Stimulated activated naive B cell treated with anti-CD40 and anti-IgM and Interleukin-4, amounts not matched to agents 10 μg/mL and 1 μg/mL and 100 μg/mL, for 72 hours (primary cell): ENCODE measurements at regions not wholly inside any gene's neighbourhood (a gene's known extent, or its start where the extent isn't known, plus 50 kb on each side); places are given as distances from the start of the nearest gene placed in this dataset.
"Not testable (repeated sequence)": the region's sequence is repeated elsewhere in the genome, so short reads cannot be mapped to it uniquely, and the experiment has no call there.

ENCODE experiments used
- ATAC-seq, 2 donors: fragments of 150-1000 bp; cut with Tn5 transposase; replicated peaks; 2 replicates each; pipeline ENCODE4 v1.10.0; 2021; ENCODE audit warnings: moderate library complexity in 1 of 2
- DNase-seq: peaks from one replicate; pipeline ENCODE4 v3.0.0; 2021
- H3K27ac Mint-ChIP-seq: one replicate; pipeline ENCODE4 v1.8.0; 2022; ENCODE audit warnings: mild to moderate bottlenecking, mixed read lengths
- H3K27me3 Mint-ChIP-seq, 2 donors: one replicate each; pipeline ENCODE4 v1.8.0; 2022; ENCODE audit warnings: mixed read lengths in 2 of 2
- H3K36me3 Mint-ChIP-seq, 2 donors: one replicate each; pipeline ENCODE4 v1.8.0; 2022; ENCODE audit warnings: mixed read lengths in 2 of 2, mild to moderate bottlenecking in 1 of 2
- H3K4me1 Mint-ChIP-seq, 2 donors: one replicate each; pipeline ENCODE4 v1.8.0; 2022; ENCODE audit warnings: mixed read lengths in 2 of 2, mild to moderate bottlenecking in 1 of 2
- H3K4me3 Mint-ChIP-seq, 2 donors: one replicate each; pipeline ENCODE4 v1.8.0; 2022; ENCODE audit warnings: mild to moderate bottlenecking in 2 of 2, mixed read lengths in 2 of 2, moderate library complexity in 1 of 2
- H3K9me3 Mint-ChIP-seq, 2 donors: one replicate each; pipeline ENCODE4 v1.8.0; 2022; ENCODE audit warnings: mixed read lengths in 2 of 2, mild to moderate bottlenecking in 1 of 2

DNA sequence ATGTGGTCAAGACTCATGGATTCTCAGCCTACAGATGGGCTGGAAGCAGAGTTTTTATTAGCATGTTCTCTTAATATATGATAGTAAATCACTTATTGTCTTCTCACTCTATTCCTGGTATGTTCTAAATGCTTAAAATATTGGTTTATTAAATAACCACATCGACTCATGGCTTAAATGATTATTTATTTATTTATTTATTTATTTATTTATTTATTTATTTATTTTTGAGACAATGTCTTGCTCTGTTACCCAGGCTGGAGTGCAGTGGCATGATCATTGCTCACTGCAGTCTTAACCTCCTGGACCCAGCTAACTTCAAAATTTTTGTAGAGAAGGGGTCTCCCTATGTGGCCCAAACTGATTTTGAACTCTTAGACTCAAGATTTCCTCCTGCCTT lies 457.2 kb upstream of the TNC start:
- H3K9me3 Mint-ChIP-seq: peaks cover 5% of the 10 kb centered on the region in 2 donors
- ATAC-seq (no peak), DNase-seq (no peak)
- H3K27ac Mint-ChIP-seq: no peak overlapping the region
- no peak overlapping the region for H3K4me3 Mint-ChIP-seq
- H3K27me3 Mint-ChIP-seq: peaks cover 6 to 14% of the 10 kb centered on the region in 2 donors
- no peaks in the 10 kb centered on the region for H3K36me3 Mint-ChIP-seq
- no peaks in the 10 kb centered on the region for H3K4me1 Mint-ChIP-seq

DNA sequence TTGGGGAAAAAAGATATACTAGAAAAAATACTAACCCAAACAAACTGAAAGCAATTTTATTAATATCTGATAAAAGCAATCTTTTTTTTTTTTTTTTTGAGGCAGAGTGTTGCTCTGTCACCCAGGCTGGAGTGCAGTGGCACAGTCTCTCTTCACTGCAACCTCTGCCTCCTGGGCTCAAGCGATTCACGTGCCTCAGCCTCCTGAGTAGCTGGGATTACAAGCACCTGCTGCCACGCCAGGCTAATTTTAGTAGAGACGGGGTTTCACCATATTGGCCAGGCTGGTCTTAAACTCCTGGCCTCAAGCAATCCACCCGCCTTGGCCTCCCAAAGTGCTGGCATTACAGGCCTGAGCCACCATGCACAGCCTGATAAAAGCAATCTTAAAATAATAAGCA lies 467.5 kb upstream of the TNC start:
- H3K27ac Mint-ChIP-seq, H3K36me3 Mint-ChIP-seq, H3K27me3 Mint-ChIP-seq, H3K4me3 Mint-ChIP-seq, H3K9me3 Mint-ChIP-seq, DNase-seq, ATAC-seq, H3K4me1 Mint-ChIP-seq: not testable (repeated sequence)

DNA sequence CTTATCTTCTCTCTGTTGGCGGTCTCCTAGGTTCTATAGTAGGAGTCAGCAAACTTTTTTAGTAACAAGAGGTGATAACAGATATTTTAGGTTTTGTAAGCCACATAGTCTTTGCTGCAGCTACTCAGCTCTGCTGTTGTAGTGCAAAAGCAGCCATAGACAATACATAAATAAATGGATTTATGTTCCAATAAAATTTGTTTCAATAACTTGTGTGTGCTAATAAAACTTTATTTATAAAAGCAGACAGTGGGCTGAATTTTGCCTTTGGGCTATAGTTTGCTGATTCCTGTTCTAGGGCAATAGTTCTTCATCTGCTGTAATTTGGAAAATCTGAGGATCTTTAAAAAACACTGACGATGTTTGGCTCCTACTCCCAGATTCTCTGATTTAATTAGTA lies 469.4 kb upstream of the TNC start:
- Mint-ChIP-seq H3K27ac (no peak overlapping the region), H3K4me1 (no peaks in the 10 kb centered on the region), H3K36me3 (no peaks in the 10 kb centered on the region), H3K9me3 (peaks cover 0 to 4% of the 10 kb centered on the region in 2 donors), H3K4me3 (no peak overlapping the region), H3K27me3 (peaks cover 0 to 6% of the 10 kb centered on the region in 2 donors)
- ATAC-seq: no peak
- no peak for DNase-seq

DNA sequence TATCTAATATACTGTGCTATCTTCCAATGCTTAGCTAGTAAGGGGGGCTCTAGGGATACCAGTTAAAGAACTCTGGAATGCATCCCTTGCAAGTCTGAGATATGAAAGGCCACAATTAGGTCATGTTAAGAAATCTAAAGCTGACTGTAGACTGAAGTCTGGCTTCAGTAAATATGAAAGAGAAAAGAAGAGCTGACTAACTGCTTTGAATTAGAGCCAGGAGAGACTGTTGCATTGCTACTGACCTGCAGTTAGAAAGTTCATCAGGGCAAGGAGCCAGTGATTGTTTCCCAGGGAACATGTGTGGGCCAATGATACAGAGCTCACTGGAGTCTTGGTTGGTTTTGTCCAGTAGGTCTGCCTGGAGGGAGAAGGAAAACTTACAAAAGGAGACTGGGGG lies 472.1 kb upstream of the TNC start:
- Mint-ChIP-seq H3K4me1 (no peaks in the 10 kb centered on the region), H3K36me3 (no peaks in the 10 kb centered on the region), H3K27ac (no peak overlapping the region), H3K9me3 (peaks cover 0 to 4% of the 10 kb centered on the region in 2 donors), H3K27me3 (peaks cover 5 to 13% of the 10 kb centered on the region in 2 donors), H3K4me3 (no peak overlapping the region)
- DNase-seq (no peak), ATAC-seq (no peak)

DNA sequence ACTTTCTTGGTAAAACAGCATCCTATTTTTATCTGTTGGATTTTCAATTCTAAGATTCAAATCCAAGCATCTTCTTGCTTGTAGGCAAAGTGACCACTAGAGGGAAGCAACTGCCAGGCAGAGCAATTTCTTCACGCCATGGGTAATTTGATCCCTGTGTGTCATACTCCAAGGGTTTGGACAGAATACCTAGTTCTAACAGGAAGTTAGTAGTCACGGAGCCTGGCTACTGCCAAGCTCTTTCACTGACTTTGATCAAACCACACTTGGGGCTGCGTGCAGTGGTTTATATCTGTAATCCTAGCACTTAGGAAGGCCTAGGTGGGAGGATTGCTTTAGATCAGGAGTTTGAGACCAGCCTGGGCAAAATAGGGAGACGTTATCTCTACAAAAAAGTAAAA lies 473.6 kb upstream of the TNC start:
- Mint-ChIP-seq H3K27ac (no peak overlapping the region), H3K4me1 (no peaks in the 10 kb centered on the region), H3K9me3 (peaks cover 0 to 4% of the 10 kb centered on the region in 2 donors), H3K4me3 (no peak overlapping the region), H3K27me3 (peaks cover 9 to 18% of the 10 kb centered on the region in 2 donors), H3K36me3 (no peaks in the 10 kb centered on the region)
- no peak for ATAC-seq
- DNase-seq: no peak

DNA sequence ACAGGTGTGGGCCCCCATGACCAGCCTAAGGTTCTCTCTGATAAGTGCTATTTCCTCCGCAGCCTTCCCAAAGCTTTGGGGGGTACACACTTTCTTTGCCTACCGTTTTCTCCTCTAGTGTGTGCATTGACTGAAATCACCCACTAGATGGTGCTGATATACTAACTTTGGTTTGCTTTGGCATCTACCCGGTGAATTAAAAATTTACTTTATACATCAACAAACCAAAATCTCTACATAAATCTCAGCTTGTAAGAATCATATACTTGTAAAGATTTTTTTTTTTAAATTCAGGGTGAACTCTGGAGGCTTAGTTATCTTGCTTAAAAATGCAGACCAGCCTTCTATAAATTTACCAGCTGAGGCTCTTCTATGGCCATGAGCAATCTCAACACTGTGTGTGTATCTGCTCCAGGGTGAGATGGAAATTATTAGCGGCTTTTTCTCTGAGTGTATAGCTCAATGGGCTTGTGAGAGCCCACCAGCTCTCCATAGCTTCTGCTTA lies 475.7 kb upstream of the TNC start:
- no peaks in the 10 kb centered on the region for H3K36me3 Mint-ChIP-seq
- H3K4me1 Mint-ChIP-seq: no peaks in the 10 kb centered on the region
- H3K27me3 Mint-ChIP-seq: peaks cover 12 to 18% of the 10 kb centered on the region in 2 donors
- H3K9me3 Mint-ChIP-seq: peaks cover 0 to 4% of the 10 kb centered on the region in 2 donors
- no peak overlapping the region for H3K4me3 Mint-ChIP-seq
- DNase-seq: no peak
- no peak overlapping the region for H3K27ac Mint-ChIP-seq
- no peak for ATAC-seq

DNA sequence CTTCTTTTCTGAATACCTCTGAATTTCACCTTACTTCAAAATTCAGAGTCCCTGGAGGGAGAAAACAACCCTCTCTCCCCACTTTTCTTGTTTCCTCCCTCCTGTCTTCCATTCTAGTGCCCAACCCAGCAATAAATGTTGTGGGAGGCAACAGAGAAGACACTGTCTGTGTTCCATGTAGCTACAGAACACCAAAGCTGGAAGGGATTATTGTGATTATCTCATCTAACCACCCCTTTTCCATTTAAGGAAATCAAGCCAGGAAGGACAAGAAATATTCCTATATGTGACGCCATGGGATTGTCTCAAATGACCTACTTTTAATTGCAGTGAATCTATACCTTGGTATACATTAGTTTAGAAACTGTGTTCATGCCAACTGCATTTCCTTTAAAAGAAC lies 476.6 kb upstream of the TNC start:
- DNase-seq (no peak), ATAC-seq (no peak)
- Mint-ChIP-seq H3K4me3 (no peak overlapping the region), H3K4me1 (no peaks in the 10 kb centered on the region), H3K36me3 (no peaks in the 10 kb centered on the region), H3K9me3 (peaks cover 0 to 4% of the 10 kb centered on the region in 2 donors), H3K27me3 (peaks cover 12 to 18% of the 10 kb centered on the region in 2 donors), H3K27ac (no peak overlapping the region)

DNA sequence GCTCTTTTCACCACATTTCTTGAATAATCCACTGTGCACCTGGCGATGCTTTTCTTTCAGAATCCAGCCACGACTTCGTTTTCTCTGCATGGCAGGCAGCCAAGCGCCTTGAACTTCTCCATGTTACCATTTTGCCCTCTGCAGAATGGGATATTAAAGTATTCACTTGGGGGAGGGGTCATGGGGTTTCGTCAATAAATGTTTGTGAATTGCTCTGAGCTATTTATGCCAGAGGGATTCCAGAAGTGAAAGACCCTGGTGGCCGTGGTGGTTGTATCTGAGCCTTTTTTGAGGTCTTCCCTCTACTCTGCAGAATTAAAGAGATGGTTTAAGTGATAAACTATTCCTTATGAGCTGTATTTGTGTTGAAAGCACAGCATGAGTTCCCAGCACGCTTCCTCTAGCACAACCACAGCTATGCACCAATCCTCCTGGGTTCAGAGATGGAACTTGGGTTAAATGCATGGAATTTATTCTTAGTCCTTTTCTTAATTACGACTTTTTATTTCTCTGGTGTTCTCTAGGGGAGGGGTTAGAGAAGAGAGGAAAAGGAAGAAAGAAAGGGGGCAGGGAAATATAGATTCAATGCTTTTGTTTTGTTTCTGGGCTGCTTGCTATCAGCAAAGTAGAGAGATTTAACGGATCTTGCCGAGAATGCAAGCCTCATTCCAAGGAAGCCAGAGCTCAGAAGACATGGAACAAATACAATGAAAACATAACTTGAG lies 478.2 kb upstream of the TNC start:
- Mint-ChIP-seq H3K4me1 (no peaks in the 10 kb centered on the region), H3K4me3 (no peak overlapping the region), H3K27ac (no peak overlapping the region), H3K9me3 (no peaks in the 10 kb centered on the region), H3K36me3 (no peaks in the 10 kb centered on the region), H3K27me3 (peaks cover 12 to 18% of the 10 kb centered on the region in 2 donors)
- DNase-seq (no peak), ATAC-seq (no peak)

DNA sequence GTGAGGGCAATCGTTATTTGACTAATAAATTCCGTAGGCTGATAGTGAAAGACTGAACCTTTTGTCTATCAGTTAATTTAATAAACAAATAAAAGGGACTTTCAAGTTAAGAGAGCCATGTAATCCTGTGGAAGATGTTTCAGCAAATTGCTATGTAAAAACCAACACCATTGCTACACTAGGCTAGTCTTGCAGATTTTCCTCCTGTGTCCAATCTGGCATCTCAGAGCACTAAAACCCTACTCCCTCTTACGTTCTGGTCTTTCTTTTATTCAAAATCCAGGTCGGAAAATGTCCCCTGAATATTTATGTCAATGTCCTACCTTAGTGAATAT lies 478.8 kb upstream of the TNC start:
- peaks cover 12 to 18% of the 10 kb centered on the region in 2 donors for H3K27me3 Mint-ChIP-seq
- no peaks in the 10 kb centered on the region for H3K36me3 Mint-ChIP-seq
- no peak overlapping the region for H3K27ac Mint-ChIP-seq
- H3K4me3 Mint-ChIP-seq: no peak overlapping the region
- no peaks in the 10 kb centered on the region for H3K4me1 Mint-ChIP-seq
- DNase-seq: no peak
- no peak for ATAC-seq
- no peaks in the 10 kb centered on the region for H3K9me3 Mint-ChIP-seq

DNA sequence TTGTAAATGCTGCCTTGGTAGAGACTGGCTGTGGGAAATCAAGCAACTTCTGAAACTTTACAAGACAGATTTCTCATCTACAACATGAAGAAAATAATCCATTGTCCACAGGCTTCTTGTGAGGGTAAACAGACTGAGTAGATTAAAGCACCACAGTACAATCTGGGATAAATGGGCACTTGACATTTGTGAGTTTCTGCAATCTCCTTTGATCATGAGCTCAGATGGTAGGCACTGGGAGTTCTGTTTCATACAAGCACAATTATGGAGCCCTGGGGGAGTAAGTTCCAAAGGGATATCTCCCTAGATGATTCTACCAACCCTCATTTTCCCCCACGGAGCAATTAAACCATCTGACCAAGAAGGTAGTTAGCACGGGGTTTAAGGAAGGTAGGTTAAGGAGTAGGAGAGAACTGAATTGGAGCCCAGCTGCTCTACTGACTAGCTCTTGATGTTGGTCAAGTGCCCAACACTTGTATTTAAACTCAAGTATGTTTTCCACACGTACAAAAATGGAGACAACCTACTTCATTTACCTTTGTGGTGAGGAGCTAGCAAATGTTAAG lies 479.5 kb upstream of the TNC start:
- DNase-seq (no peak), ATAC-seq (no peak)
- peaks cover 12 to 18% of the 10 kb centered on the region in 2 donors for H3K27me3 Mint-ChIP-seq

DNA sequence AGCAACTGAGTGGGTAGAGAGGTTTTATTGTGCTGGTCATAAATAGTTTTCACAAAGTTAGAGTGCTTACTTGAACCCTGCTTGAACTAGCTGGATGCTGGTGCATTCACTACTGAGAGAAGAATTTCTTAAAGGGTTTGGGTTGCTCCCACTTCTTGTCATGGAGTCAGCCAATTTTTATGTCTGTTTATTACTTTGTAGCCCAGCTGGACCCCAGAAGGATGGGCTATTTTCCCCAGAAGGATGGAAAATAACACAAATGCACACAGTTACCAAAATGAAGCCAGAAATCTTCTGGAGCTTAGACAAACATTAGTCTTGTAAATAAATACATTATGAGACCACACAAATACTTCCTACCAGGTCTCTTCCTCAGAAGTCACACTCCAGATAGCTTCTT lies 480.8 kb upstream of the TNC start:
- ATAC-seq: no peak
- no peak for DNase-seq
- Mint-ChIP-seq H3K9me3 (no peaks in the 10 kb centered on the region), H3K27ac (no peak overlapping the region), H3K4me3 (no peak overlapping the region), H3K36me3 (no peaks in the 10 kb centered on the region), H3K4me1 (no peaks in the 10 kb centered on the region), H3K27me3 (peaks cover 7 to 12% of the 10 kb centered on the region in 2 donors)

More for the DNA sequence above, 479.5 kb upstream of the TNC start:
- no peak overlapping the region for H3K4me3 Mint-ChIP-seq
- no peaks in the 10 kb centered on the region for H3K4me1 Mint-ChIP-seq
- no peaks in the 10 kb centered on the region for H3K36me3 Mint-ChIP-seq
- H3K9me3 Mint-ChIP-seq: no peaks in the 10 kb centered on the region
- no peak overlapping the region for H3K27ac Mint-ChIP-seq

DNA sequence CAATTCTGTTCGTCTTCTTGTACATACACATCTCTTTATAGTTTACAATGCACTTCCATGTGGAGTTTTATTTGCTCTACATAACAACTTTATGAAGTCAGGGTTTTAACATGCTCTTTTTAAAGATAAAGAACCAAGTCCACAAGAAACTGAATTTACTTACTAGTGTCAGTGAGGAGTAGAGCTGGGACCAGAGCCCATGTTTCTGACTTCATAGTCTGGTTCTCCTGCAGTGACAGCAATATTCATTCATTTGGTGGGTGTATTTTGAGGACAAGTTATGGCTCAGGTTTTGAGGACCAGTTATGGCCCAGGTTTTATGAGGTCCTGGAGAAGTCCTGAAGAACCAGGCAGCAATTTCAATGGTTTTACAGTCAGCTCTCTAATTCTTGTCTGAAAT lies 481.9 kb upstream of the TNC start:
- Mint-ChIP-seq H3K27ac (no peak overlapping the region), H3K27me3 (peaks cover 6 to 7% of the 10 kb centered on the region in 2 donors), H3K9me3 (no peaks in the 10 kb centered on the region), H3K4me3 (no peak overlapping the region), H3K4me1 (no peaks in the 10 kb centered on the region), H3K36me3 (no peaks in the 10 kb centered on the region)
- ATAC-seq (no peak), DNase-seq (no peak)

DNA sequence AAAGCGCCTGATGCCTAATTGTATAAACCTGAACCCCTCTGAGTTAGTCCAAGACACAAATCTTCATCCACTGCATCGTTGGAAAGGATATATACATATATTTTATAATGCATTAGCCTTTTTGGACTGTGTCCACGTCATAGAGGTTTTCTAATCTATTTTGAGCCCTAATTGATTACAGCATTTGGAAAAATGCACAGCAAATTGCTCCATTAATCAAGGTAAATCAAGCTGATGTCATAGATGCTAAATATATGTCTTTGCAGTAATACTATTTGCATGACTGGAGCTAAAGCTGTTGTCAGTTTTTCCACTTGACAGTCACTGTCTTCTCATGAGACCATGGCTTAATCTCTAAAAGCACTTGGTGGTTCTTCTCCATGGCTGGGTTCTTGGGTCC lies 483.5 kb upstream of the TNC start:
- Mint-ChIP-seq H3K27me3 (peaks cover under 1 to 4% of the 10 kb centered on the region in 2 donors), H3K9me3 (no peaks in the 10 kb centered on the region), H3K4me1 (no peaks in the 10 kb centered on the region), H3K27ac (no peak overlapping the region), H3K36me3 (no peaks in the 10 kb centered on the region), H3K4me3 (no peak overlapping the region)
- DNase-seq: no peak
- ATAC-seq: no peak

DNA sequence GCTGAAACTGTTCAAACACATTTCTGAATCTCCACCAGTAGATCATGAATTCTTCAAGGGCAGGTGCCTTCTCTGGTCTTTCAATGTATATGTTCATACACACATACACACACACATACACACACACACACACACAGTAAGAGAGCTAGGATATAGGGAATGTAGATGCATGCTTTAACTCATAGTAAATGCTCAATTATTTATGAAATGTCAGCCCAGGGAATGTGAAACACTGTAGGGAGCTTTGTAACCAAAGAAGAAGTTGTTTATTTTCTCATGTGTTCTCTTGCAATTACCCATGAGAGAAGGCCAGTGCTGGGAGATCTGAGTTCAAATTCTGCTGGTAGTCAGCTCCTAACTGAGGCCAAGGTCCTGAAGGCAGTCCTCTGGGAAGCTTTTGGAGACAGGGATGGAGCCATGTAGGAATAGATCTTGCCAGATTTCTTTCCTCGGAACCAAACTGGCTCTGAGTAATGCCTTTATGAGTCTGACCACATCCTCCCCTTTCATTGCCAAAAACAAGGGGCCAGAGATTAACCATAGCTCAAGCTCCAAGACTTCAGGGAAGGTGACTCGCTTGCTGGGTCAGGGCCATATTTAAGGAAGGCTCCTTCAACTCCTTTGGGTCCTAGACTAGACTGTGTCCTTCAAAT lies 487.0 kb upstream of the TNC start:
- DNase-seq (no peak), ATAC-seq (no peak)
- Mint-ChIP-seq H3K27ac (no peak overlapping the region), H3K4me3 (no peak overlapping the region), H3K4me1 (no peaks in the 10 kb centered on the region), H3K27me3 (no peaks in the 10 kb centered on the region), H3K36me3 (no peaks in the 10 kb centered on the region), H3K9me3 (peaks cover 0 to 2% of the 10 kb centered on the region in 2 donors)

DNA sequence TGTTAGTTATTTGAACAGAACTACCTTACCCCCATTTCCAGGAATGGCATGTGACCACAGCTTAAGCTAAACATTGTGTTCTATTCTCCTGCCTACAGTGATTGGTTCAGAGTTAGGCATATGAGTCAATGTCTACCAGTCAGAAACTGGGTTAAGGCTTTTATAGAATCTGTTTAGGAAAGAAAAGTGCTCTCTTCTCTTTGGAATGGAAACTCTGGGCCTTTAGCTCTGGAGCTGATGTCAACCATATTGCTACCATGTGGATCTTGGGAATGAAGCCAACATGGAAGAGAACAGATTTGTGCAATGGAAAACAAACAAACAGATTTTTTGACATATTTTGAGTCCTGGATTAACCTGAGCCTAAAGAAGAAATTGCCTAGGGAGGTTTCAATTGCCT lies 488.9 kb upstream of the TNC start:
- ATAC-seq (no peak), DNase-seq (no peak)
- Mint-ChIP-seq H3K27ac (no peak overlapping the region), H3K36me3 (no peaks in the 10 kb centered on the region), H3K9me3 (peaks cover 0 to 2% of the 10 kb centered on the region in 2 donors), H3K27me3 (no peaks in the 10 kb centered on the region), H3K4me1 (no peaks in the 10 kb centered on the region), H3K4me3 (no peak overlapping the region)
